ENCODE measurements at regions not wholly inside any gene's neighbourhood (a gene's known extent, or its start where the extent isn't known, plus 50 kb on each side); places are given as distances from the start of the nearest gene placed in this dataset.
A peak's percentile ranks its signal among the peaks of the same experiment; 100 is the strongest.

DNA sequence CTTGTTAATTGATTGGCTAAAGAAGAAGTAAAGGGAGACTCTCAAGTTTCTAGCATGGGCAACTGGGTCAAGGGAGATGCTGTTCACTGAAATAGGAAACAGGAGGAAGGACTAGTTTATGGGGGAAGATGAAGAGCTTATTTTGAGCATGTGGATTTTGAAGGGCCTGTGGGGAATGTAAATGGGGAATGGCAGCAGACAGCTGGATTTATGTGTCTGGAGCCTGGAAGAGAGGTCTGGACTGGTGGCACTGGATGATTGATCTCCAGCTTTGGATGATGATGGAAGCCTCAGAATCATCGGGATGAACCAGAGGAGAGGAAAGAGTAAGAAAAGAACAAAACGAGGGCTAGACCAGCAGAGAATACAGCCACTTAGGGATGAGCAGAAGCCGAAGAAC lies 54.9 kb upstream of the ENAH start:
- no peak for DNase-seq

DNA sequence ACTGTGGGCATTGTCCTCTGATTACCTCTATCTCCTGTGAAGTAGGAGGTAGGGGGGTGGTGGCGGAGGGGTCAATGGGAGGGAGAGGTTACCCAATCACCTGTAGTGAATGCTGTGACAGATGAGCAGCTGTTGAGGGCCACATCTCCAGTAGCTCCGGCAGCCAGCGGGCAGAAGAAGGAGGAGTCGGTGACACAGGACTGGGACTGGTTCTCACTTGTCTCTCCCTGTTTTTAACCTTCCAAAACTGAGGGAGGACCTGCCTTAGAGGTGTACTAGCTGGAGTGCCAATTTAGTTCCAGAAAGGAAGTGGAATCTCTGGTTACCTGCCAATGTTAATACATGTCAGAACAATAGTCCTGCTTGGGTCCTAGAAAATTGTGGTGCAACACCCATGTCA lies 56.2 kb upstream of the ENAH start:
- no peak for DNase-seq

- no peak for DNase-seq
Observed at GRCh38 chr1:225710804-225711203, 57.9 kb upstream of the ENAH start.

- DNase-seq: no peak
Observed at GRCh38 chr1:225711236-225711937, 58.5 kb upstream of the ENAH start.

DNA sequence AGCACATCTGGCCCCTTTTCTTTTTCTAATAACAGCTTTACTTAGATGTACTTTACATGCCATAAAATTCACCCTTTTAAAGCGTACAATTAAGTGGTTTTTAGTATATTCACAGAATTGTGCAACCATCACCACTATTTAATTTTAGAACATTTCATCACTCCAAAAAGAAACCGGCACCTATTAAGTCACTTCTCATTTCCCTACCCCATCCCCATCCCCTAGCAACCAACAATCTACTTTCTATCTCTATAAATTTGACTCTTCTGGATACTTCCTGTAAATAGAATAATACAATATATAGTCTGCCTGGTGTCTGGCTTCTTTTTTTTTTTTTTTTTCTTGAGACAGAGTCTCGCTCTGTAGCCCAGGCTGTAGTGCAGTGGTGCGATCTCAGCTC lies 59.5 kb upstream of the ENAH start:
- peak; percentile 75 to 88 (median 87) for DNase-seq

GRCh38 chr1:225713281-225713680 lies 60.4 kb upstream of the ENAH start:
- no peak for DNase-seq

GRCh38 chr1:225720937-225721336 lies 56.7 kb upstream of the SRP9 start:
- DNase-seq: no peak

GRCh38 chr1:225724251-225724650 lies 53.4 kb upstream of the SRP9 start:
- no peak for DNase-seq

Data from suppressor macrophage treated with lipopolysaccharide for 1 hour (primary cell).